ENCODE measurements at regions not wholly inside any gene's neighbourhood (a gene's known extent, or its start where the extent isn't known, plus 50 kb on each side); places are given as distances from the start of the nearest gene placed in this dataset.

GRCh38 chr3:7957024-7957423 is 544.6 kb upstream of the LMCD1 start:
- no peak overlapping the region for H3K4me2 ChIP-seq (ENCODE audit: low read length, poor library complexity, severe bottlenecking)
- no peak overlapping the region for H3K9ac ChIP-seq (ENCODE audit: low read length)
- no peak overlapping the region for H2AFZ ChIP-seq (ENCODE audit: low read depth, low read length)
- H2BK15ac ChIP-seq (ENCODE audit: low read depth, poor library complexity, severe bottlenecking): no peak overlapping the region
- DNase-seq: no peak
- H2AK5ac ChIP-seq (ENCODE audit: low read length, severe bottlenecking): no peak overlapping the region
- H2BK120ac ChIP-seq (ENCODE audit: low read depth, low read length): no peak overlapping the region
- H3K79me1 ChIP-seq (replicated peaks; ENCODE audit: low read length, poor library complexity, severe bottlenecking): no peaks in the 10 kb centered on the region
- no peak overlapping the region for H4K8ac ChIP-seq (ENCODE audit: low read length)
- no peak overlapping the region for H3K4ac ChIP-seq (ENCODE audit: low read depth in 1 of 2, low read length in 2 of 2)
- H3K23ac ChIP-seq (ENCODE audit: low read length in 2 of 2): no peak overlapping the region
- H2BK12ac ChIP-seq (ENCODE audit: low read length in 2 of 2): no peak overlapping the region
- H2BK5ac ChIP-seq (ENCODE audit: low read depth, low read length, poor library complexity, severe bottlenecking): no peak overlapping the region
- H3K4me3 ChIP-seq (ENCODE audit: insufficient read depth in 1 of 2, low read depth in 1 of 2, low read length in 2 of 2): no peak overlapping the region
- no peak overlapping the region for H4K91ac ChIP-seq (ENCODE audit: low read length)
- H3K18ac ChIP-seq (ENCODE audit: low read depth in 1 of 2, low read length in 2 of 2): no peak overlapping the region
- H3K14ac ChIP-seq (ENCODE audit: low read length in 2 of 2): no peak overlapping the region
- H3K36me3 ChIP-seq (ENCODE audit: control insufficient read depth in 1 of 2, insufficient read depth in 2 of 2, low read depth in 1 of 2, low read length in 2 of 2): no peaks in the 10 kb centered on the region
- no peaks in the 10 kb centered on the region for H3K9me3 ChIP-seq (ENCODE audit: control insufficient read depth, low read length)
- 48% methylated on average over 1 of the region's 1 CpG for WGBS
- no peaks in the 10 kb centered on the region for H3K4me1 ChIP-seq (ENCODE audit: control insufficient read depth, insufficient read depth, low read depth, low read length)
- no peak overlapping the region for H3K27ac ChIP-seq (ENCODE audit: low read length, poor library complexity, severe bottlenecking)
- no peaks in the 10 kb centered on the region for H3K27me3 ChIP-seq (ENCODE audit: control insufficient read depth in 1 of 2, insufficient read depth in 1 of 2, low read length in 2 of 2)

GRCh38 chr3:7959094-7959493 is 542.5 kb upstream of the LMCD1 start:
- Histone ChIP-seq H3K18ac (ENCODE audit: low read depth in 1 of 2, low read length in 2 of 2) (no peak overlapping the region), H3K9ac (ENCODE audit: low read length) (no peak overlapping the region), H2AK5ac (ENCODE audit: low read length, severe bottlenecking) (no peak overlapping the region), H2BK120ac (ENCODE audit: low read depth, low read length) (no peak overlapping the region), H2AFZ (ENCODE audit: low read depth, low read length) (no peak overlapping the region), H3K79me1 (replicated peaks; ENCODE audit: low read length, poor library complexity, severe bottlenecking) (no peaks in the 10 kb centered on the region), H3K4ac (ENCODE audit: low read depth in 1 of 2, low read length in 2 of 2) (no peak overlapping the region), H2BK5ac (ENCODE audit: low read depth, low read length, poor library complexity, severe bottlenecking) (no peak overlapping the region), H2BK12ac (ENCODE audit: low read length in 2 of 2) (no peak overlapping the region), H3K36me3 (ENCODE audit: control insufficient read depth in 1 of 2, insufficient read depth in 2 of 2, low read depth in 1 of 2, low read length in 2 of 2) (no peaks in the 10 kb centered on the region), H3K9me3 (ENCODE audit: control insufficient read depth, low read length) (peaks cover 5% of the 10 kb centered on the region), H3K23ac (ENCODE audit: low read length in 2 of 2) (no peak overlapping the region), H3K14ac (ENCODE audit: low read length in 2 of 2) (no peak overlapping the region), H2BK15ac (ENCODE audit: low read depth, poor library complexity, severe bottlenecking) (no peak overlapping the region), H4K91ac (ENCODE audit: low read length) (no peak overlapping the region), H3K27me3 (ENCODE audit: control insufficient read depth in 1 of 2, insufficient read depth in 1 of 2, low read length in 2 of 2) (no peaks in the 10 kb centered on the region), H3K4me3 (ENCODE audit: insufficient read depth in 1 of 2, low read depth in 1 of 2, low read length in 2 of 2) (no peak overlapping the region), H4K8ac (ENCODE audit: low read length) (no peak overlapping the region), H3K27ac (ENCODE audit: low read length, poor library complexity, severe bottlenecking) (no peak overlapping the region), H3K4me1 (ENCODE audit: control insufficient read depth, insufficient read depth, low read depth, low read length) (no peaks in the 10 kb centered on the region), H3K4me2 (ENCODE audit: low read length, poor library complexity, severe bottlenecking) (no peak overlapping the region)
- DNase-seq: no peak
- WGBS: 90% methylated on average over 15 of the region's 15 CpGs

- no peaks in the 10 kb centered on the region for H3K27me3 ChIP-seq (ENCODE audit: control insufficient read depth in 1 of 2, insufficient read depth in 1 of 2, low read length in 2 of 2)
- WGBS: 66% methylated on average over 4 of the region's 4 CpGs
- no peak overlapping the region for H3K14ac ChIP-seq (ENCODE audit: low read length in 2 of 2)
- no peak overlapping the region for H2AFZ ChIP-seq (ENCODE audit: low read depth, low read length)
- H2BK5ac ChIP-seq (ENCODE audit: low read depth, low read length, poor library complexity, severe bottlenecking): no peak overlapping the region
- no peak overlapping the region for H3K18ac ChIP-seq (ENCODE audit: low read depth in 1 of 2, low read length in 2 of 2)
- H2AK5ac ChIP-seq (ENCODE audit: low read length, severe bottlenecking): no peak overlapping the region
- H3K4ac ChIP-seq (ENCODE audit: low read depth in 1 of 2, low read length in 2 of 2): no peak overlapping the region
- H3K36me3 ChIP-seq (ENCODE audit: control insufficient read depth in 1 of 2, insufficient read depth in 2 of 2, low read depth in 1 of 2, low read length in 2 of 2): no peaks in the 10 kb centered on the region
- no peak overlapping the region for H4K8ac ChIP-seq (ENCODE audit: low read length)
- DNase-seq: no peak
- no peak overlapping the region for H3K23ac ChIP-seq (ENCODE audit: low read length in 2 of 2)
- no peak overlapping the region for H3K9ac ChIP-seq (ENCODE audit: low read length)
- H2BK120ac ChIP-seq (ENCODE audit: low read depth, low read length): no peak overlapping the region
- H3K27ac ChIP-seq (ENCODE audit: low read length, poor library complexity, severe bottlenecking): no peak overlapping the region
- H3K9me3 ChIP-seq (ENCODE audit: control insufficient read depth, low read length): peaks cover 5% of the 10 kb centered on the region
- H3K4me2 ChIP-seq (ENCODE audit: low read length, poor library complexity, severe bottlenecking): no peak overlapping the region
- no peaks in the 10 kb centered on the region for H3K4me1 ChIP-seq (ENCODE audit: control insufficient read depth, insufficient read depth, low read depth, low read length)
- no peaks in the 10 kb centered on the region for H3K79me1 ChIP-seq (replicated peaks; ENCODE audit: low read length, poor library complexity, severe bottlenecking)
- no peak overlapping the region for H2BK15ac ChIP-seq (ENCODE audit: low read depth, poor library complexity, severe bottlenecking)
- H4K91ac ChIP-seq (ENCODE audit: low read length): no peak overlapping the region
- H2BK12ac ChIP-seq (ENCODE audit: low read length in 2 of 2): no peak overlapping the region
- H3K4me3 ChIP-seq (ENCODE audit: insufficient read depth in 1 of 2, low read depth in 1 of 2, low read length in 2 of 2): no peak overlapping the region
Measured at GRCh38 chr3:7960601-7961000, 541.0 kb upstream of the LMCD1 start.

GRCh38 chr3:7962301-7962700 is 539.3 kb upstream of the LMCD1 start:
- no peak overlapping the region for H4K91ac ChIP-seq (ENCODE audit: low read length)
- H3K9ac ChIP-seq (ENCODE audit: low read length): no peak overlapping the region
- WGBS: 0% methylated on average over 2 of the region's 3 CpGs
- DNase-seq: no peak
- no peaks in the 10 kb centered on the region for H3K79me1 ChIP-seq (replicated peaks; ENCODE audit: low read length, poor library complexity, severe bottlenecking)
- no peak overlapping the region for H3K27ac ChIP-seq (ENCODE audit: low read length, poor library complexity, severe bottlenecking)
- no peak overlapping the region for H2BK5ac ChIP-seq (ENCODE audit: low read depth, low read length, poor library complexity, severe bottlenecking)
- H3K9me3 ChIP-seq (ENCODE audit: control insufficient read depth, low read length): peaks cover 5% of the 10 kb centered on the region
- no peak overlapping the region for H3K4ac ChIP-seq (ENCODE audit: low read depth in 1 of 2, low read length in 2 of 2)
- H3K23ac ChIP-seq (ENCODE audit: low read length in 2 of 2): no peak overlapping the region
- H2BK120ac ChIP-seq (ENCODE audit: low read depth, low read length): no peak overlapping the region
- no peak overlapping the region for H3K14ac ChIP-seq (ENCODE audit: low read length in 2 of 2)
- H2AK5ac ChIP-seq (ENCODE audit: low read length, severe bottlenecking): no peak overlapping the region
- no peak overlapping the region for H4K8ac ChIP-seq (ENCODE audit: low read length)
- no peaks in the 10 kb centered on the region for H3K36me3 ChIP-seq (ENCODE audit: control insufficient read depth in 1 of 2, insufficient read depth in 2 of 2, low read depth in 1 of 2, low read length in 2 of 2)
- H3K4me1 ChIP-seq (ENCODE audit: control insufficient read depth, insufficient read depth, low read depth, low read length): no peaks in the 10 kb centered on the region
- no peak overlapping the region for H2BK15ac ChIP-seq (ENCODE audit: low read depth, poor library complexity, severe bottlenecking)
- no peak overlapping the region for H3K4me3 ChIP-seq (ENCODE audit: insufficient read depth in 1 of 2, low read depth in 1 of 2, low read length in 2 of 2)
- no peak overlapping the region for H3K4me2 ChIP-seq (ENCODE audit: low read length, poor library complexity, severe bottlenecking)
- no peak overlapping the region for H2AFZ ChIP-seq (ENCODE audit: low read depth, low read length)
- H2BK12ac ChIP-seq (ENCODE audit: low read length in 2 of 2): no peak overlapping the region
- no peaks in the 10 kb centered on the region for H3K27me3 ChIP-seq (ENCODE audit: control insufficient read depth in 1 of 2, insufficient read depth in 1 of 2, low read length in 2 of 2)
- H3K18ac ChIP-seq (ENCODE audit: low read depth in 1 of 2, low read length in 2 of 2): no peak overlapping the region

All from mesenchymal stem cell (in vitro differentiated cells and primary cell).